ENCODE measurements at regions not wholly inside any gene's neighbourhood (a gene's known extent, or its start where the extent isn't known, plus 50 kb on each side); places are given as distances from the start of the nearest gene placed in this dataset.

DNA sequence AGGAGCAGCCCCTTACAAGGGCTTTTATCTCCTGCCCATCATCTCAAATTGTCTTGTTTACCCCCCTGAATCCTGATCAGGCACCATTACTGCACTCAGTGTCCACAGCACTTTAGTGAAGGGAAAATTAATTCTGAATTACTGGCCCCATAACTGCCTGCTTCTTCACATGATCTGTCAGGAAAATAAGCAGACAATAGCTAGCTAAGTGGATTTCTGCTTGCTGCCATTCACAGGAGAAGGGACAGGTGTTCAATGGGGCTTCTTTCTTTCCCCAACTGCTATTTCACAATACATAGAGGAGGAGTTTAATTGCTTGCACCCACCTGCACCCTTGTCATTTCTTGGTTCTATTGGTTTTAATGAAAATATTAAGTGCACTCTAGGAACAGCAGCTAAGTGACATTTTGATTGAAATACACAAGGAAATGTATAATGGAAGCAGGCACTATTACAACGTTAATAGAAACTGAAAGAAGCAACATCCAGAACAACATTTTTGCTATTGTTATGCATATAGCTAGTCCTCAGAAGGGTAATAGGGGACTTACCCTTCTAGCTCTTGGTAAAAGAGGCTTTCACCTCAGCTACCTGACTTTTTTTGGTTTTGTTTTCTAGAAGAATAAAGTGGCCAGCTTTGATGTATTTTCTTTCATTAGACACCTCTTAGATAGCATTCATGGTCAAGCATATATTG is 599.3 kb upstream of the TLE4 start:
- no peaks in the 10 kb centered on the region for H3K4me1 ChIP-seq (ENCODE audit: insufficient read depth)
- H3K9me3 ChIP-seq, result no peaks in the 10 kb centered on the region
- H3K27ac ChIP-seq, result no peak overlapping the region
- intact Hi-C loops (cut with DNase I), result no loop called here
- H3K4me3 ChIP-seq, result no peak overlapping the region
- H3K36me3 ChIP-seq, result no peaks in the 10 kb centered on the region
- 19 to 38% (median 22%) methylated on average over 1 of the region's 1 CpG for WGBS, 3 donors
- DNase-seq, result no peak
- no peak for TF ChIP-seq POLR2A (IDR thresholded peaks at IDR 0.05)
- TF ChIP-seq EP300 (IDR thresholded peaks at IDR 0.05), result no peak
- TF ChIP-seq, protein P1, sequence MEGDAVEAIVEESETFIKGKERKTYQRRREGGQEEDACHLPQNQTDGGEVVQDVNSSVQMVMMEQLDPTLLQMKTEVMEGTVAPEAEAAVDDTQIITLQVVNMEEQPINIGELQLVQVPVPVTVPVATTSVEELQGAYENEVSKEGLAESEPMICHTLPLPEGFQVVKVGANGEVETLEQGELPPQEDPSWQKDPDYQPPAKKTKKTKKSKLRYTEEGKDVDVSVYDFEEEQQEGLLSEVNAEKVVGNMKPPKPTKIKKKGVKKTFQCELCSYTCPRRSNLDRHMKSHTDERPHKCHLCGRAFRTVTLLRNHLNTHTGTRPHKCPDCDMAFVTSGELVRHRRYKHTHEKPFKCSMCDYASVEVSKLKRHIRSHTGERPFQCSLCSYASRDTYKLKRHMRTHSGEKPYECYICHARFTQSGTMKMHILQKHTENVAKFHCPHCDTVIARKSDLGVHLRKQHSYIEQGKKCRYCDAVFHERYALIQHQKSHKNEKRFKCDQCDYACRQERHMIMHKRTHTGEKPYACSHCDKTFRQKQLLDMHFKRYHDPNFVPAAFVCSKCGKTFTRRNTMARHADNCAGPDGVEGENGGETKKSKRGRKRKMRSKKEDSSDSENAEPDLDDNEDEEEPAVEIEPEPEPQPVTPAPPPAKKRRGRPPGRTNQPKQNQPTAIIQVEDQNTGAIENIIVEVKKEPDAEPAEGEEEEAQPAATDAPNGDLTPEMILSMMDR (IDR thresholded peaks at IDR 0.05), result no peak
- no peaks in the 10 kb centered on the region for H3K27me3 ChIP-seq

DNA sequence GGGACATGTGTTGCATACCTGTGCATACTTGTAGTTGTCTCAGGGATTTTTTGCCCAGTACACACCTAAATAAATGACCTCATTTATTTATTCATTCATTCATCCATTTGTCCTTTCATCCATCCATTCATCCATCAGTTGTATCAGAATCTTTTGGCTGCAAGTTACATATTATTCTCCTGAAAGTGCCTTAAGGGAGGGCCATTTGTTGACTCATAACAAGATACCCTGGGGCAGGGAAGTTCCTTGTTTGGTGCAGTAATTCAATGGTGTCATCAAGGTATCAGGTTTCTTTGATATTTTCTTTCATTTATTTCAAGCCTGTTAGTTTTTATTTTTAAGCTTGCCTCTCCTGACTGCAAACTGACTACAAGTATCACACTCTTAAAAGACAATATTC is 597.9 kb upstream of the TLE4 start:
- no peak overlapping the region for H3K27ac ChIP-seq
- H3K4me3 ChIP-seq, result no peak overlapping the region
- no peaks in the 10 kb centered on the region for H3K9me3 ChIP-seq
- no peaks in the 10 kb centered on the region for H3K36me3 ChIP-seq
- TF ChIP-seq EP300 (IDR thresholded peaks at IDR 0.05), result no peak
- TF ChIP-seq, protein P1 (IDR thresholded peaks at IDR 0.05), result no peak
- TF ChIP-seq POLR2A (IDR thresholded peaks at IDR 0.05), result no peak
- no peaks in the 10 kb centered on the region for H3K4me1 ChIP-seq (ENCODE audit: insufficient read depth)
- no peaks in the 10 kb centered on the region for H3K27me3 ChIP-seq
- no peak for DNase-seq
- intact Hi-C loops (cut with DNase I), result no loop called here

DNA sequence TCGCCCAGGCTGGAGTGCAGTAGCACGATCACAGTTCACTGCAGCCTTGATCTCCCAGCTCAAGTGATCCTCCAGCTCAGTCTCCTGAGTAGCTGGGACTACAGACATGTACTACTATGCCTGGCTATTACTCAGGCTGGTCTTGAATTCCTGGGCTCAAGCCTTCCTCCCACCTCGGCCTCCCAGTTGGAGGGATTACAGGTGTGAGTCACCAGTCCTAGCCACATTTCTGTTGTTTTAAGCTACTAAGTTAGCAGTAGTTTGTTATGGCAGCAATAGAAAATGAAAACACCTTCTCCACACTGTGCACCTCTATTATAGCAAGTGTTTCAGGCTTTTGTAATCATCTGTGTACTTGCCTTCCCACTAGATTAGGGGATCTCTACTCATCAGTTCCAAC is 588.9 kb upstream of the TLE4 start:
- Histone ChIP-seq H3K27ac (no peak overlapping the region), H3K27me3 (no peaks in the 10 kb centered on the region), H3K4me1 (ENCODE audit: insufficient read depth) (no peaks in the 10 kb centered on the region), H3K4me3 (no peak overlapping the region), H3K36me3 (no peaks in the 10 kb centered on the region), H3K9me3 (no peaks in the 10 kb centered on the region)
- no peak for DNase-seq
- intact Hi-C loops (cut with DNase I), result no loop called here
- TF ChIP-seq POLR2A (IDR thresholded peaks at IDR 0.05), result no peak
- no peak for TF ChIP-seq EP300 (IDR thresholded peaks at IDR 0.05)
- TF ChIP-seq, protein P1 (IDR thresholded peaks at IDR 0.05), result no peak
- WGBS, 3 donors, result 91 to 96% (median 95%) methylated on average over 3 of the region's 3 CpGs

DNA sequence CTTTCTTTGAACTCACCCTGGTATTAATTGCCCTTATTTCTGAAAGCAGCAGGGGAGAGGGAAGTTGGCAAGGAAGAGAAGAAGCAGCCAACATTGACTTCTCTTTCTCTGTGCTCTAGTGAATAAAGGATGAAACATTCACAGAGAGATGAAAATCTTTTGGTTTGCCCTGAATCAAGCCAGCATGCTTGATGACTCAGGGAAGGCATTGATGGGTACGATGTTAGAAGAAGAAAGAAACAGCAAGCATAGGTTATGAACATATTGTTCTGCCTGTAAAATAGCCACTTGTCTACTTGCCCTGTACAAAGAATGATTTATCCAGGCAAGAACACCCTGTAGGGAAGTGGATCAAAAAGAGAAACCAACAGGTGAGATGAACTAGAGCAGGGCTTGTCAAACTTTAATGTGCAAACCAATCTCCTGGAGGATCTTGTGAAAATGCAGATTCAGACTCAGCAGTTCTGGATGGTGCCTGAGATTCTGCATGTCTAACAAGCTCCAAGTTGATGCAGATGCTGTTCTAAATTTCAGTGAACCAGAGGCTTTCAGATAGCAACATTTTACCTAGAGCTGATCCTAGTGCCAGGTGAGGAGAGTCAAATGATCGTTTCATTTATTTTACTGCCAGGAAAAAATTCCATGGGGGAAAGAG is 586.6 kb upstream of the TLE4 start:
- Histone ChIP-seq H3K9me3 (no peaks in the 10 kb centered on the region), H3K27ac (no peak overlapping the region), H3K36me3 (no peaks in the 10 kb centered on the region), H3K27me3 (no peaks in the 10 kb centered on the region), H3K4me1 (ENCODE audit: insufficient read depth) (no peaks in the 10 kb centered on the region), H3K4me3 (no peak overlapping the region)
- no peak for TF ChIP-seq EP300 (IDR thresholded peaks at IDR 0.05)
- TF ChIP-seq POLR2A (IDR thresholded peaks at IDR 0.05), result no peak
- TF ChIP-seq, protein P1 (IDR thresholded peaks at IDR 0.05), result no peak
- intact Hi-C loops (cut with DNase I), result no loop called here
- WGBS, 3 donors, result 11 to 27% (median 13%) methylated on average over 2 of the region's 2 CpGs
- DNase-seq, result no peak

Data from ovary (tissue), 7 donors.